DND-41 (cell line): ENCODE measurements at regions not wholly inside any gene's neighbourhood (a gene's known extent, or its start where the extent isn't known, plus 50 kb on each side); places are given as distances from the start of the nearest gene placed in this dataset.

Experiments used
- CTCF ChIP-seq: IDR thresholded peaks from 2 replicates; pipeline ENCODE4 v1.5.1; 2012; ENCODE audit warnings: borderline replicate concordance, low read length, moderate library complexity, mild to moderate bottlenecking; ENCODE audit not compliant: poor library complexity, severe bottlenecking; ENCODE audit errors: extremely low read depth
- EZH2 ChIP-seq: IDR thresholded peaks from 3 replicates; pipeline ENCODE4 v1.6.1; 2012; ENCODE audit warnings: borderline replicate concordance, low read depth, mild to moderate bottlenecking, moderate library complexity, low read length, inconsistent platforms; ENCODE audit not compliant: severe bottlenecking

GRCh38 chr7:142533920-142534319 lies 215.4 kb upstream of the PRSS1 start:
- TF ChIP-seq CTCF (no peak), EZH2 (no peak)
